K562 (cell line): ENCODE measurements at regions not wholly inside any gene's neighbourhood (a gene's known extent, or its start where the extent isn't known, plus 50 kb on each side); places are given as distances from the start of the nearest gene placed in this dataset.

Source experiments
- ATAC-seq: fragments of 200-7000 bp; cut with Tn5 transposase; 3 replicates; pipeline ENCODE4 v1.9.1; 2020; ENCODE audit warnings: moderate library complexity
- BruUV-seq: library from RNA; stranded (reverse); fragments of 400-500 nt; replicated peaks from 2 replicates; lab custom pipeline; 2021; lab: Mats Ljungman, UMichigan
- CTCF ChIA-PET: fragments of 300-600 bp; formaldehyde crosslinking; extraction: SDS; loops from one replicate; lab custom pipeline; 2021; ENCODE audit warnings: low intra/inter-chr PET ratio; lab: Yijun Ruan, JAX
- POLR2A ChIA-PET: fragments of 300-600, 350-650 bp; sonication (Branson Sonifier 250); formaldehyde crosslinking; extraction: SDS; loops from one replicate; lab custom pipeline; 2021; ENCODE audit warnings: antibody characterized with exemption, inconsistent platforms; lab: Yijun Ruan, JAX
- DNase-seq, 4 experiments: peaks; one replicate each; pipeline versions ENCODE4 v3.0.0 to v3.0.0-alpha.2; 2011 to 2018; ENCODE audit warnings: low spot score in 3 of 4, mixed read lengths in 3 of 4; ENCODE audit errors: extremely low read depth in 1 of 4
- FAIRE-seq: peaks from 2 replicates; lab custom pipeline; 2011; peaks lifted over from hg19 to GRCh38; lab: Jason Lieb, UNC
- H2AFZ ChIP-seq: 2 replicates; pipeline ENCODE4 v1.6.0; 2011; ENCODE audit warnings: low read depth, low read length, control low read depth, inconsistent platforms
- H3K27ac ChIP-seq: fragments of 200-600 bp; 3 replicates; pipeline ENCODE4 v1.8.0; 2011; ENCODE audit warnings: low read depth, mild to moderate bottlenecking, control low read depth, inconsistent platforms, low read length, moderate library complexity, mixed read lengths; ENCODE audit errors: extremely low read depth
- H3K27me3 ChIP-seq, 2 experiments: fragments of 300-600 bp in 1 of 2; 2 replicates in 1 of 2; 3 replicates in 1 of 2; pipeline versions ENCODE4 v1.6.0 to v1.8.0; 2011; ENCODE audit warnings: inconsistent platforms in 2 of 2, low read length in 2 of 2, mild to moderate bottlenecking in 1 of 2, mixed read lengths in 1 of 2, moderate library complexity in 1 of 2; ENCODE audit not compliant: control insufficient read depth in 2 of 2, insufficient read depth in 2 of 2
- H3K36me3 ChIP-seq: fragments of 300-600 bp; 3 replicates; pipeline ENCODE4 v1.8.0; 2011; ENCODE audit warnings: mild to moderate bottlenecking, low read length, inconsistent platforms; ENCODE audit not compliant: control insufficient read depth, insufficient read depth
- H3K4me1 ChIP-seq, 2 experiments: fragments of 200-600 bp in 1 of 2; replicated peaks in 1 of 2; 2 replicates in 1 of 2; 3 replicates in 1 of 2; pipeline versions ENCODE4 v1.5.1 to v1.8.0; 2011; ENCODE audit warnings: inconsistent platforms in 2 of 2, low read length in 2 of 2, mild to moderate bottlenecking in 1 of 2, mixed read lengths in 1 of 2, moderate library complexity in 1 of 2; ENCODE audit not compliant: control insufficient read depth in 2 of 2, insufficient read depth in 2 of 2
- H3K4me2 ChIP-seq: 2 replicates; pipeline ENCODE4 v1.6.1; 2011; ENCODE audit warnings: low read length, control low read depth, inconsistent platforms, mixed read lengths; ENCODE audit not compliant: insufficient read depth
- H3K4me3 ChIP-seq: fragments of 200-600 bp; sonication (generic), shearing (Covaris generic); 2 replicates; pipeline ENCODE4 v1.5.1; 2016; ENCODE audit warnings: control low read depth, inconsistent platforms
- H3K79me2 ChIP-seq: fragments of 200-600 bp; 3 replicates; pipeline ENCODE4 v1.8.0; 2011; ENCODE audit warnings: low read length, inconsistent platforms; ENCODE audit not compliant: control insufficient read depth, insufficient read depth
- H3K9ac ChIP-seq, 2 experiments: 2 replicates each; pipeline versions ENCODE4 v1.6.0 to v1.6.1; 2011; ENCODE audit warnings: low read depth in 2 of 2, low read length in 2 of 2, control low read depth in 1 of 2, inconsistent platforms in 1 of 2, mild to moderate bottlenecking in 1 of 2, mixed read lengths in 1 of 2; ENCODE audit not compliant: insufficient read depth in 1 of 2
- H3K9me1 ChIP-seq: one replicate; pipeline ENCODE4 v1.6.0; 2011; ENCODE audit warnings: inconsistent platforms, mild to moderate bottlenecking, low read length, moderate library complexity; ENCODE audit not compliant: control insufficient read depth, insufficient read depth
- H3K9me3 ChIP-seq: replicated peaks from 2 replicates; pipeline ENCODE4 v1.5.1; 2011; ENCODE audit warnings: low read depth, low read length, inconsistent platforms; ENCODE audit not compliant: control insufficient read depth, insufficient read depth
- H4K20me1 ChIP-seq: replicated peaks from 2 replicates; pipeline ENCODE4 v1.6.1; 2011; ENCODE audit warnings: low read length, inconsistent platforms, mixed read lengths; ENCODE audit not compliant: control insufficient read depth, insufficient read depth
- BRD4 ChIP-seq: fragments of 200-600 bp; sonication (generic); IDR thresholded peaks from 2 replicates; pipeline ENCODE4 v1.6.1; 2017; ENCODE audit warnings: inconsistent platforms
- CBFA2T2 ChIP-seq: fragments of 450-650 bp; conservative IDR thresholded peaks from 2 replicates; pipeline ENCODE4 v1.6.1; 2017; ENCODE audit warnings: mild to moderate bottlenecking
- EHMT2 ChIP-seq: fragments of 450-650 bp; IDR thresholded peaks from 2 replicates; pipeline ENCODE4 v1.6.1; 2018; ENCODE audit warnings: antibody characterized with exemption
- FOXK2 ChIP-seq, 2 experiments: fragments of 450-650 bp; IDR thresholded peaks in 1 of 2; conservative IDR thresholded peaks in 1 of 2; 2 replicates each; pipeline ENCODE4 v1.6.1; 2016; ENCODE audit warnings: low read depth in 2 of 2, mild to moderate bottlenecking in 1 of 2
- KLF16 ChIP-seq: IDR thresholded peaks from 2 replicates; pipeline ENCODE4 v1.6.1; 2016; ENCODE audit warnings: antibody characterized with exemption
- POLR2AphosphoS5 ChIP-seq: IDR thresholded peaks from 2 replicates; pipeline ENCODE4 v1.6.1; 2011; ENCODE audit warnings: mild to moderate bottlenecking, low read depth, low read length, moderate library complexity; ENCODE audit not compliant: control insufficient read depth, insufficient read depth
- PTBP1 ChIP-seq: fragments of 200-400 bp; formaldehyde crosslinking; IDR thresholded peaks from 2 replicates; pipeline ENCODE4 v1.6.1; 2017; ENCODE audit warnings: low read depth, low read length
- PTTG1 ChIP-seq: fragments of 450-650 bp; IDR thresholded peaks from 2 replicates; pipeline ENCODE4 v1.6.1; 2016; ENCODE audit warnings: low read depth, mild to moderate bottlenecking, missing genetic modification characterization, missing compliant biosample characterization
- SMAD2 ChIP-seq: fragments of 150-350 bp; IDR thresholded peaks from 2 replicates; pipeline ENCODE4 v1.6.1; 2014; ENCODE audit warnings: low read depth, mild to moderate bottlenecking, low read length
- SNRNP70 ChIP-seq: fragments of 200-400 bp; formaldehyde crosslinking; optimal IDR thresholded peaks from 2 replicates; pipeline ENCODE3; 2017; ENCODE audit warnings: low read depth, low read length
- SRSF1 ChIP-seq: fragments of 200-400 bp; formaldehyde crosslinking; IDR thresholded peaks from 2 replicates; pipeline ENCODE4 v1.6.1; 2017; ENCODE audit warnings: mild to moderate bottlenecking, low read depth, low read length, moderate library complexity
- ZNF384 ChIP-seq: IDR thresholded peaks from 2 replicates; pipeline ENCODE4 v1.6.1; 2012; ENCODE audit warnings: low read depth, low read length, improper control_type of control experiment
- ZNF445 ChIP-seq: fragments of 250-450 bp; sonication (Bioruptor Pico); IDR thresholded peaks from 2 replicates; pipeline ENCODE4 v1.4.0; 2020; ENCODE audit warnings: low read depth, mild to moderate bottlenecking, moderate library complexity
- ZNF512 ChIP-seq: IDR thresholded peaks from 2 replicates; pipeline ENCODE4 v1.6.1; 2016; ENCODE audit warnings: missing genetic modification characterization, missing compliant biosample characterization
- ZNF75A ChIP-seq: fragments of 450-650 bp; formaldehyde crosslinking; IDR thresholded peaks from 2 replicates; pipeline ENCODE4 v1.4.0; 2020; ENCODE audit warnings: mild to moderate bottlenecking
- WGBS: fragments of 100-300 bp; shearing (Covaris generic); methylation state at CpG from one replicate; pipeline ENCODE4 v1.1.6; 2016; ENCODE audit warnings: low coverage, mixed read lengths; ENCODE audit not compliant: insufficient coverage; ENCODE audit errors: missing lambda C conversion rate; 5-methylcytosine and 5-hydroxymethylcytosine counted together
- in situ Hi-C: fragments of 300-500 bp; cut with MboI; formaldehyde crosslinking; loops from 4 replicates; pipeline ENCODE4 v1.15.0; 2018; ENCODE audit warnings: inconsistent platforms, mixed read lengths
- intact Hi-C: fragments of 100-400 bp; cut with micrococcal nuclease; formaldehyde crosslinking; loops from 2 replicates; pipeline ENCODE4 v1.14.2; 2022
- TF ChIP-seq, protein P1 (sequence below), 2 experiments: fragments of 200-800 bp in 1 of 2; sonication (Bioruptor generic) in 1 of 2; sonication (generic) in 1 of 2; formaldehyde crosslinking in 1 of 2; IDR thresholded peaks in 1 of 2; conservative IDR thresholded peaks in 1 of 2; 2 replicates each; pipeline versions ENCODE4 v1.5.0 to v1.6.1; 2016 to 2020; ENCODE audit warnings: missing compliant biosample characterization in 1 of 2, missing genetic modification characterization in 1 of 2, missing genetic modification reagents in 1 of 2

- no peak for TF ChIP-seq SNRNP70
Measured at GRCh38 chr1:60665311-60665710, 417.1 kb upstream of the NFIA start (continued).

GRCh38 chr1:60664086-60664625, 418.2 kb upstream of the NFIA start:
- no peak overlapping the region for H2AFZ ChIP-seq
- ATAC-seq (no peak), DNase-seq (no peak), FAIRE-seq (no peak)
- ChIA-PET CTCF (no interaction called here), POLR2A (interaction anchor here (0.6 kb wide), 1 partner anchor 1156 kb away, joined by 3 read pairs; no protein-coding TSS in a partner anchor)
- H3K4me3 ChIP-seq = no peak overlapping the region
- no peaks in the 10 kb centered on the region for H3K9me3 ChIP-seq
- no peak overlapping the region for H3K27ac ChIP-seq
- H4K20me1 ChIP-seq = no peaks in the 10 kb centered on the region
- H3K36me3 ChIP-seq = no peaks in the 10 kb centered on the region
- H3K4me1 ChIP-seq = no peaks in the 10 kb centered on the region
- no peak for TF ChIP-seq PTBP1
- TF ChIP-seq KLF16 = no peak
- no peak for TF ChIP-seq ZNF75A (CRISPR knock-in tag)
- no peak for TF ChIP-seq FOXK2 (conservative IDR thresholded peaks at IDR 0.05 in 1 of 2, IDR thresholded peaks at IDR 0.05 in 1 of 2; ENCODE audit: low read depth in 2 of 2)
- no peak for TF ChIP-seq ZNF384
- no peak for TF ChIP-seq SMAD2
- no peak for TF ChIP-seq ZNF445 (CRISPR knock-in tag)
- TF ChIP-seq EHMT2 = no peak
- no peak for TF ChIP-seq PTTG1 (tag)
- TF ChIP-seq, protein P1, sequence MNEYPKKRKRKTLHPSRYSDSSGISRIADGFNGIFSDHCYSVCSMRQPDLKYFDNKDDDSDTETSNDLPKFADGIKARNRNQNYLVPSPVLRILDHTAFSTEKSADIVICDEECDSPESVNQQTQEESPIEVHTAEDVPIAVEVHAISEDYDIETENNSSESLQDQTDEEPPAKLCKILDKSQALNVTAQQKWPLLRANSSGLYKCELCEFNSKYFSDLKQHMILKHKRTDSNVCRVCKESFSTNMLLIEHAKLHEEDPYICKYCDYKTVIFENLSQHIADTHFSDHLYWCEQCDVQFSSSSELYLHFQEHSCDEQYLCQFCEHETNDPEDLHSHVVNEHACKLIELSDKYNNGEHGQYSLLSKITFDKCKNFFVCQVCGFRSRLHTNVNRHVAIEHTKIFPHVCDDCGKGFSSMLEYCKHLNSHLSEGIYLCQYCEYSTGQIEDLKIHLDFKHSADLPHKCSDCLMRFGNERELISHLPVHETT (CRISPR knock-in tag; conservative IDR thresholded peaks at IDR 0.05 in 1 of 2, IDR thresholded peaks at IDR 0.05 in 1 of 2) = no peak
- TF ChIP-seq ZNF512 (tag) = no peak
- no peak for TF ChIP-seq BRD4
- no peak for TF ChIP-seq CBFA2T2
- TF ChIP-seq POLR2AphosphoS5 = no peak
- no peak for TF ChIP-seq SRSF1
- no peak overlapping the region for H3K4me2 ChIP-seq
- WGBS = 3% methylated on average over 2 of the region's 2 CpGs
- in situ Hi-C loops (no loop called here), intact Hi-C loops (no loop called here)
- no TSS peak for BruUV-seq
- no peaks in the 10 kb centered on the region for H3K9me1 ChIP-seq
- no peaks in the 10 kb centered on the region for H3K79me2 ChIP-seq
- no peak overlapping the region for H3K9ac ChIP-seq
- no peaks in the 10 kb centered on the region for H3K27me3 ChIP-seq
